ENCODE measurements at regions not wholly inside any gene's neighbourhood (a gene's known extent, or its start where the extent isn't known, plus 50 kb on each side); places are given as distances from the start of the nearest gene placed in this dataset.

DNA sequence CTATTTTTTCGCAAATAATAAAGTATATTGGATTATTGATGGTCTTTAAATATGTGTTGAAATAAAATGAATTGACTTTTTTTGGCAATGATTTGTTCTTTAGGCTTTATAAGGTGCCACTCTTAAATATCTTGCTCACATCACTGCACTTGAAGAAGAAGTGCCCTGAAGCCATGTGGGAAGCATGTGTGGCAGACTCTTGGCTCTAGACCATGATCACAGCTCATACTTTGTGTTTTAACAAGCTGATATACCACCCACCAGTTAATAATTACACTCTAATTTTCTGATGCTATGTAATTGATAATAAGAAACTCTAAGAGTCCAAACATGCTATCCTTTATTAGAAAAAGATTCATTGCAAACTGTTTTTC is 52.1 kb upstream of the TGFBR2 start:
- no peak for DNase-seq (ENCODE audit: low read depth)

DNA sequence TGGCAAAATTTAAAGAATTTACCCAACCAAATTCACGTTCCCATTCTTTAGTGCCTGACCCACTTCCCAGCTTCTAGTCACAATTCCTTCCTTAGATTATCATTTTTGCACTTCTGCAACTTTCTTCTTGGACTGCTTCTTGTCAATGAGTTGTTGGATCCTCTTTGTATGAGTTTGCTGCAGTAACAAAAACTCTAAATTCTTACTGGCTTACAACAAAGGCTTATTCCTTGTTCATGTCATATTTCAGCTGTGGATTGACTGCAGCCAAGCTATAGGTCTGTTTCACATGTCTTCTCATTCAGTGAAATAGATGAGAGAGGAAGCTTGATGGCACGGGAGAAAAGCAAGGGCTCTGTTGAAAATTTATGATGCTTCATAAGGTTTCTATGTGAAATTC is 50.4 kb upstream of the TGFBR2 start:
- no peak for DNase-seq (ENCODE audit: low read depth)
